ENCODE measurements at regions not wholly inside any gene's neighbourhood (a gene's known extent, or its start where the extent isn't known, plus 50 kb on each side); places are given as distances from the start of the nearest gene placed in this dataset.
"Not testable (repeated sequence)": the region's sequence is repeated elsewhere in the genome, so short reads cannot be mapped to it uniquely, and the experiment has no call there.

GRCh38 chr10:9451211-9451773 is 1396.8 kb downstream of the GATA3 start:
- no peak for DNase-seq (ENCODE audit: low read depth)
- no peak for TF ChIP-seq CTCF (conservative IDR thresholded peaks at IDR 0.05; ENCODE audit: low read length)

GRCh38 chr10:9452056-9452455 is 1397.6 kb downstream of the GATA3 start:
- TF ChIP-seq CTCF (conservative IDR thresholded peaks at IDR 0.05; ENCODE audit: low read length) = no peak
- H3K4me3 ChIP-seq (ENCODE audit: low read length) = no peak overlapping the region
- no peak for DNase-seq (ENCODE audit: low read depth)

More at GRCh38 chr10:9451211-9451773, 1396.8 kb downstream of the GATA3 start:
- no peak overlapping the region for H3K4me3 ChIP-seq (ENCODE audit: low read length)

GRCh38 chr10:9453871-9454270 is 1399.4 kb downstream of the GATA3 start:
- not testable (repeated sequence) for DNase-seq (ENCODE audit: low read depth); H3K4me3 ChIP-seq (ENCODE audit: low read length)

GRCh38 chr10:9469663-9470205 is 1415.2 kb downstream of the GATA3 start:
- no peak for DNase-seq (ENCODE audit: low read depth)
- TF ChIP-seq CTCF (conservative IDR thresholded peaks at IDR 0.05; ENCODE audit: low read length) = no peak
- no peak overlapping the region for H3K4me3 ChIP-seq (ENCODE audit: low read length)

- TF ChIP-seq CTCF (conservative IDR thresholded peaks at IDR 0.05; ENCODE audit: low read length) = no peak
- no peak overlapping the region for H3K4me3 ChIP-seq (ENCODE audit: low read length)
- no peak for DNase-seq (ENCODE audit: low read depth)
Observed at GRCh38 chr10:9470581-9470980, 1416.1 kb downstream of the GATA3 start.

- no peak overlapping the region for H3K4me3 ChIP-seq (ENCODE audit: low read length)
- TF ChIP-seq CTCF (conservative IDR thresholded peaks at IDR 0.05; ENCODE audit: low read length) = no peak
- no peak for DNase-seq (ENCODE audit: low read depth)
Observed at GRCh38 chr10:9501944-9502343, 1447.5 kb downstream of the GATA3 start.

- H3K4me3 ChIP-seq (ENCODE audit: low read length) = no peak overlapping the region
- TF ChIP-seq CTCF (conservative IDR thresholded peaks at IDR 0.05; ENCODE audit: low read length) = no peak
- DNase-seq (ENCODE audit: low read depth) = no peak
Observed at GRCh38 chr10:9504227-9504626, 1449.7 kb downstream of the GATA3 start.

All from AG10803 (cell line).